ENCODE measurements at regions not wholly inside any gene's neighbourhood (a gene's known extent, or its start where the extent isn't known, plus 50 kb on each side); places are given as distances from the start of the nearest gene placed in this dataset.

DNA sequence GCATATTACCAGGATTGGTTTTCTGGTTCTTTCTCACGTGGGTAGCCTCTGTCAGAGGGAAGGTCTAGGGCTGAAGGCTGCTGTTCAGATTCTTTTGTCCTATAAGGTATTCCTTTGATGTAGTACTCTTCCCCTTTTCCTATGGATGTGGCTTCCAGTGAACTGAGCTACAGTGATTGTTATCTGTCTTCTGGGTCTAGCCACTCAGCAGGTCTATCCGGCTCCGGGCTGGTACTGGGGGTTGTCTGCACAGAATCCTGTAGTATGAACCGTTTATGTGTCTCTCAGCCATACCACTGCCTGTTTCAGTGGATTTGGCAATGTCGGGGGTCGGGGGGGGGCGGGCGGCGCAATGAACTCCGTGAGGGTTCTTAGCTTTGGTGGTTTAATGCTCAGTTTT is 84.5 kb upstream of the C10orf90 start:
- FAIRE-seq (no peak), DNase-seq (ENCODE audit: low read depth, low spot score) (no peak), ATAC-seq (no peak)
- H3K9ac ChIP-seq (ENCODE audit: control insufficient read depth, insufficient read depth, low read length): no peak overlapping the region
- no peaks in the 10 kb centered on the region for H4K20me1 ChIP-seq (ENCODE audit: control insufficient read depth, insufficient read depth)
- H3K27ac ChIP-seq (ENCODE audit: control insufficient read depth, insufficient read depth): no peak overlapping the region
- WGBS (ENCODE audit: insufficient coverage, insufficient replicate concordance, low lambda C conversion rate, missing lambda C conversion rate): 19% methylated on average over 10 of the region's 10 CpGs
- H3K4me3 ChIP-seq: no peak overlapping the region
- intact Hi-C loops (cut with micrococcal nuclease; ENCODE audit: unreplicated experiment): no loop called here
- no TSS peak for BruUV-seq (replicated peaks)
- no peaks in the 10 kb centered on the region; the same call in 2 of the 3 replicates for H3K9me3 ChIP-seq (replicated peaks; ENCODE audit: control insufficient read depth, insufficient read depth, low read length)
- CTCF ChIA-PET: no interaction called here
- in situ Hi-C loops (cut with MboI): no loop called here
- POLR2A ChIA-PET: no interaction called here
- no peak overlapping the region for H3K4me2 ChIP-seq (ENCODE audit: control insufficient read depth, insufficient read depth)
- no peak overlapping the region for H2AFZ ChIP-seq (ENCODE audit: control insufficient read depth, low read depth, low read length)
- RAD21 ChIA-PET (ENCODE audit: unreplicated experiment): no interaction called here
- no peaks in the 10 kb centered on the region for H3K4me1 ChIP-seq (ENCODE audit: control insufficient read depth, insufficient read depth, low read length)
- H3K79me2 ChIP-seq (ENCODE audit: control insufficient read depth, insufficient read depth, low read length): no peaks in the 10 kb centered on the region
- H3K36me3 ChIP-seq (ENCODE audit: control insufficient read depth in 2 of 2, insufficient read depth in 2 of 2, low read length in 1 of 2): no peaks in the 10 kb centered on the region
- TF ChIP-seq POLR2AphosphoS5 (IDR thresholded peaks at IDR 0.05; ENCODE audit: low read length) (no peak), YY1 (IDR thresholded peaks at IDR 0.05; ENCODE audit: low read depth, low read length) (no peak), ZSCAN29 (IDR thresholded peaks at IDR 0.05) (no peak), NFYB (IDR thresholded peaks at IDR 0.05; ENCODE audit: insufficient read depth, low read depth, low read length) (no peak), CBX3 (IDR thresholded peaks at IDR 0.05; ENCODE audit: borderline replicate concordance, low read depth) (no peak), PAX8 (IDR thresholded peaks at IDR 0.05) (no peak), ZNF207 (IDR thresholded peaks at IDR 0.05; ENCODE audit: borderline replicate concordance) (no peak), CBX5 (IDR thresholded peaks at IDR 0.05; ENCODE audit: low read depth) (no peak), ZBED1 (IDR thresholded peaks at IDR 0.05; ENCODE audit: borderline replicate concordance) (no peak), MTA3 (IDR thresholded peaks at IDR 0.05; ENCODE audit: borderline replicate concordance, low read length) (no peak), ZNF592 (IDR thresholded peaks at IDR 0.05) (no peak), PML (IDR thresholded peaks at IDR 0.05; ENCODE audit: low read length) (no peak)
- TF ChIP-seq, protein P1, sequence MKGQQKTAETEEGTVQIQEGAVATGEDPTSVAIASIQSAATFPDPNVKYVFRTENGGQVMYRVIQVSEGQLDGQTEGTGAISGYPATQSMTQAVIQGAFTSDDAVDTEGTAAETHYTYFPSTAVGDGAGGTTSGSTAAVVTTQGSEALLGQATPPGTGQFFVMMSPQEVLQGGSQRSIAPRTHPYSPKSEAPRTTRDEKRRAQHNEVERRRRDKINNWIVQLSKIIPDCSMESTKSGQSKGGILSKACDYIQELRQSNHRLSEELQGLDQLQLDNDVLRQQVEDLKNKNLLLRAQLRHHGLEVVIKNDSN (IDR thresholded peaks at IDR 0.05; ENCODE audit: borderline replicate concordance, extremely low read length, insufficient read depth, low read depth, low read length): no peak
- SMC1A ChIA-PET (ENCODE audit: uncharacterized antibody, unreplicated experiment): no interaction called here
- no peaks in the 10 kb centered on the region for H3K27me3 ChIP-seq (replicated peaks in 1 of 2; ENCODE audit: control insufficient read depth in 2 of 2, insufficient read depth in 2 of 2, low read length in 1 of 2)

Measured in GM12878 (cell line).